GM23248 (cell line): ENCODE measurements at regions not wholly inside any gene's neighbourhood (a gene's known extent, or its start where the extent isn't known, plus 50 kb on each side); places are given as distances from the start of the nearest gene placed in this dataset.

Experiments used
- EZH2 ChIP-seq: fragments of 200-600 bp; sonication (generic); IDR thresholded peaks from 2 replicates; pipeline ENCODE4 v1.6.1; 2018; ENCODE audit warnings: antibody characterized with exemption, mild to moderate bottlenecking; ENCODE audit not compliant: insufficient read depth, poor library complexity, severe bottlenecking
- EZH2phosphoT487 ChIP-seq: fragments of 200-600 bp; sonication (generic); IDR thresholded peaks from 2 replicates; pipeline ENCODE4 v1.6.1; 2018; ENCODE audit warnings: antibody characterized with exemption, moderate library complexity, mild to moderate bottlenecking, low read depth; ENCODE audit not compliant: insufficient read depth

DNA sequence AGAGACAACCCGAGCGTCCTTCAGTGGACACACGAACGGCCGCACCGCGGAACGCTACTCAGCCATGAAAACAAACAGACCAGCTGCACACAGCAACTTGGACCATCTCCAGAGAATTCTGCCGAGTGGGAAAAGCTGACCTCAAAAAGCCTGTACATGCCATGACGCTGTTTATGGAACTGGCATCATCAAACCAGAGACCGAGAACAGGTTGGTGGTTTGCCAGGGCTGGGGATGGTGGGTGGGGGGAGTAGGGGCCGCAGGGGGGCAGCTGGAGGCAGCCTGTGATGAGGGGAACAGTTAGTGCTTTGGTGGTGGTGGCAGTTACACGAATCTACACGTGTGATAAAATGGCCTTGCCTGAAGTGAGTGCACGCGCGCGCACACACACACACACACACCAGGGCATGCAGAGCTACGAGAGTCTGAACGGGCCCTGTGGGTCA is 169.8 kb downstream of the LAT start:
- no peak for TF ChIP-seq EZH2
- TF ChIP-seq EZH2phosphoT487: no peak
